PFSK-1 (cell line): ENCODE measurements at regions not wholly inside any gene's neighbourhood (a gene's known extent, or its start where the extent isn't known, plus 50 kb on each side); places are given as distances from the start of the nearest gene placed in this dataset.

Experiments used
- FOXP2 ChIP-seq: optimal IDR thresholded peaks from 2 replicates; pipeline ENCODE3; 2011; ENCODE audit warnings: borderline replicate concordance, control low read depth, inconsistent platforms; ENCODE audit not compliant: insufficient read depth; ENCODE audit errors: extremely low read length, extremely low read depth
- POLR2AphosphoS5 ChIP-seq: IDR thresholded peaks from 2 replicates; pipeline ENCODE4 v1.6.1; 2012; ENCODE audit warnings: low read depth, mild to moderate bottlenecking, control low read depth, low read length, moderate library complexity
- REST ChIP-seq, 2 experiments: IDR thresholded peaks; 2 replicates each; pipeline versions ENCODE4 v1.6.1 to v1.8.0; 2011 to 2012; ENCODE audit warnings: low read depth in 2 of 2, low read length in 2 of 2, control low read depth in 1 of 2, inconsistent platforms in 1 of 2, mild to moderate bottlenecking in 1 of 2, moderate library complexity in 1 of 2; ENCODE audit not compliant: insufficient read depth in 1 of 2
- SIN3A ChIP-seq: IDR thresholded peaks from 2 replicates; pipeline ENCODE4 v1.6.1; 2012; ENCODE audit warnings: mild to moderate bottlenecking, low read length, moderate library complexity, borderline replicate concordance; ENCODE audit not compliant: insufficient read depth
- TAF1 ChIP-seq: IDR thresholded peaks from 2 replicates; pipeline ENCODE4 v1.6.1; 2012; ENCODE audit warnings: low read length, control low read depth, borderline replicate concordance; ENCODE audit not compliant: insufficient read depth

GRCh38 chr18:42426496-42427015, 471.5 kb downstream of the PIK3C3 start:
- no peak for TF ChIP-seq SIN3A
- TF ChIP-seq FOXP2, result no peak
- no peak for TF ChIP-seq TAF1
- TF ChIP-seq REST (IDR thresholded peaks at IDR 0.05; ENCODE audit: insufficient read depth in 1 of 2, low read depth in 2 of 2, low read length in 2 of 2), result no peak
- TF ChIP-seq POLR2AphosphoS5, result no peak

GRCh38 chr18:42429196-42429595, 474.2 kb downstream of the PIK3C3 start:
- no peak for TF ChIP-seq SIN3A
- TF ChIP-seq TAF1, result no peak
- TF ChIP-seq REST (IDR thresholded peaks at IDR 0.05; ENCODE audit: insufficient read depth in 1 of 2, low read depth in 2 of 2, low read length in 2 of 2), result peak; percentile 86 to 91

GRCh38 chr18:42436222-42436765, 481.3 kb downstream of the PIK3C3 start:
- TF ChIP-seq POLR2AphosphoS5, result no peak
- TF ChIP-seq TAF1, result no peak
- TF ChIP-seq REST (IDR thresholded peaks at IDR 0.05; ENCODE audit: insufficient read depth in 1 of 2, low read depth in 2 of 2, low read length in 2 of 2), result no peak
- no peak for TF ChIP-seq FOXP2

- TF ChIP-seq TAF1 (no peak), POLR2AphosphoS5 (no peak), FOXP2 (no peak), REST (IDR thresholded peaks at IDR 0.05; ENCODE audit: insufficient read depth in 1 of 2, low read depth in 2 of 2, low read length in 2 of 2) (no peak), SIN3A (no peak)
Observed at GRCh38 chr18:42437001-42437400, 482.0 kb downstream of the PIK3C3 start.

- no peak for TF ChIP-seq TAF1
- TF ChIP-seq REST (IDR thresholded peaks at IDR 0.05; ENCODE audit: insufficient read depth in 1 of 2, low read depth in 2 of 2, low read length in 2 of 2), result no peak
- no peak for TF ChIP-seq POLR2AphosphoS5
- no peak for TF ChIP-seq FOXP2
- no peak for TF ChIP-seq SIN3A
Observed at GRCh38 chr18:42437646-42438045, 482.6 kb downstream of the PIK3C3 start.
